HepG2 (cell line): ENCODE measurements at regions not wholly inside any gene's neighbourhood (a gene's known extent, or its start where the extent isn't known, plus 50 kb on each side); places are given as distances from the start of the nearest gene placed in this dataset.
A peak's percentile ranks its signal among the peaks of the same experiment; 100 is the strongest.

Experiments used
- ATRX ChIP-seq: sonication (generic); formaldehyde crosslinking; IDR thresholded peaks from 2 replicates; pipeline ENCODE4 v1.4.0; 2020; ENCODE audit warnings: missing genetic modification reagents, borderline replicate concordance
- CEBPB ChIP-seq: IDR thresholded peaks from 2 replicates; pipeline ENCODE4 v1.6.1; 2011; ENCODE audit warnings: low read depth, low read length, improper control_type of control experiment, borderline replicate concordance
- GZF1 ChIP-seq: sonication (generic); formaldehyde crosslinking; IDR thresholded peaks from 2 replicates; pipeline ENCODE4 v1.5.1; 2020; ENCODE audit warnings: mild to moderate bottlenecking, missing genetic modification reagents
- KDM2A ChIP-seq: sonication (generic); formaldehyde crosslinking; IDR thresholded peaks from 2 replicates; pipeline ENCODE4 v1.4.0; 2020; ENCODE audit warnings: low read depth, missing genetic modification reagents, borderline replicate concordance
- PHF8 ChIP-seq: sonication (generic); formaldehyde crosslinking; IDR thresholded peaks from 2 replicates; pipeline ENCODE4 v1.5.0; 2020; ENCODE audit warnings: missing genetic modification reagents
- POLR2AphosphoS5 ChIP-seq: IDR thresholded peaks from 2 replicates; pipeline ENCODE4 v1.6.1; 2012; ENCODE audit warnings: low read depth, low read length
- SATB2 ChIP-seq: sonication (generic); formaldehyde crosslinking; IDR thresholded peaks from 2 replicates; pipeline ENCODE4 v1.5.0; 2020; ENCODE audit warnings: missing genetic modification reagents
- SKIL ChIP-seq: sonication (generic); formaldehyde crosslinking; IDR thresholded peaks from 2 replicates; pipeline ENCODE4 v1.8.0; 2022; ENCODE audit warnings: missing genetic modification reagents, mild to moderate bottlenecking, moderate library complexity, borderline replicate concordance
- STAT6 ChIP-seq: sonication (generic); formaldehyde crosslinking; IDR thresholded peaks from 2 replicates; pipeline ENCODE4 v1.4.0; 2020; ENCODE audit warnings: missing genetic modification reagents, mild to moderate bottlenecking, borderline replicate concordance
- TBL1XR1 ChIP-seq: fragments of 150-350 bp; IDR thresholded peaks from 2 replicates; pipeline ENCODE4 v1.6.1; 2014; ENCODE audit warnings: borderline replicate concordance, low read length; ENCODE audit not compliant: partially characterized antibody
- TBX2 ChIP-seq: sonication (generic); formaldehyde crosslinking; IDR thresholded peaks from 2 replicates; pipeline ENCODE4 v1.5.0; 2020; ENCODE audit warnings: missing genetic modification reagents, mild to moderate bottlenecking, borderline replicate concordance
- TFAP4 ChIP-seq: sonication (generic); IDR thresholded peaks from 2 replicates; pipeline ENCODE4 v1.6.1; 2016; ENCODE audit warnings: low read depth, borderline replicate concordance
- ZNF557 ChIP-seq: sonication (generic); formaldehyde crosslinking; IDR thresholded peaks from 2 replicates; pipeline ENCODE4 v1.4.0; 2020; ENCODE audit warnings: missing genetic modification reagents
- ZNF558 ChIP-seq: sonication (generic); formaldehyde crosslinking; IDR thresholded peaks from 2 replicates; pipeline ENCODE4 v1.9.0; 2022; ENCODE audit warnings: mild to moderate bottlenecking, missing genetic modification reagents, borderline replicate concordance
- ZNF646 ChIP-seq: sonication (generic); formaldehyde crosslinking; IDR thresholded peaks from 2 replicates; pipeline ENCODE4 v1.9.0; 2021; ENCODE audit warnings: mild to moderate bottlenecking, missing genetic modification reagents
- ZNF747 ChIP-seq: sonication (generic); formaldehyde crosslinking; IDR thresholded peaks from 2 replicates; pipeline ENCODE4 v1.8.1; 2023; ENCODE audit warnings: missing genetic modification reagents, mild to moderate bottlenecking, borderline replicate concordance
- ZNF780A ChIP-seq: sonication (generic); formaldehyde crosslinking; IDR thresholded peaks from 2 replicates; pipeline ENCODE4 v1.8.0; 2022; ENCODE audit warnings: mild to moderate bottlenecking, missing genetic modification reagents, moderate library complexity

GRCh38 chr13:33611121-33611805 is 206.7 kb upstream of the RFC3 start (continued):
- TF ChIP-seq ZNF747 (CRISPR knock-in tag) (no peak), ZNF558 (CRISPR knock-in tag) (0 out of 2 replicates have a peak, but pooled peaks have one; percentile 13), KDM2A (CRISPR knock-in tag) (no peak; the same call in 1 of the 2 replicates), TBL1XR1 (peak; percentile 54), STAT6 (CRISPR knock-in tag) (0 out of 2 replicates have a peak, but pooled peaks have one; percentile 27), GZF1 (peak; percentile 94), TFAP4 (no peak), POLR2AphosphoS5 (peak; percentile 32; the same call in 1 of the 2 replicates), TBX2 (CRISPR knock-in tag) (peak; percentile 0), ZNF646 (CRISPR knock-in tag) (no peak), PHF8 (CRISPR knock-in tag) (0 out of 2 replicates have a peak, but pooled peaks have one; percentile 9), SATB2 (0 out of 2 replicates have a peak, but pooled peaks have one; percentile 3), CEBPB (peak; percentile 95), SKIL (CRISPR knock-in tag) (peak; percentile 50; the same call in 1 of the 2 replicates), ZNF557 (CRISPR knock-in tag) (no peak), ATRX (CRISPR knock-in tag) (no peak), ZNF780A (CRISPR knock-in tag) (0 out of 2 replicates have a peak, but pooled peaks have one; percentile 45)
